Skeletal muscle cell (primary cell): ENCODE measurements at regions not wholly inside any gene's neighbourhood (a gene's known extent, or its start where the extent isn't known, plus 50 kb on each side); places are given as distances from the start of the nearest gene placed in this dataset.
A peak's percentile ranks its signal among the peaks of the same experiment; 100 is the strongest.

Experiments
- DNase-seq: peaks from one replicate; pipeline ENCODE4 v3.0.0-alpha.2; 2010; ENCODE audit warnings: low read depth
- H3K4me3 ChIP-seq: 2 replicates; pipeline ENCODE4 v1.5.1; 2011; ENCODE audit warnings: low read depth, mild to moderate bottlenecking, control low read depth, low read length, moderate library complexity

DNA sequence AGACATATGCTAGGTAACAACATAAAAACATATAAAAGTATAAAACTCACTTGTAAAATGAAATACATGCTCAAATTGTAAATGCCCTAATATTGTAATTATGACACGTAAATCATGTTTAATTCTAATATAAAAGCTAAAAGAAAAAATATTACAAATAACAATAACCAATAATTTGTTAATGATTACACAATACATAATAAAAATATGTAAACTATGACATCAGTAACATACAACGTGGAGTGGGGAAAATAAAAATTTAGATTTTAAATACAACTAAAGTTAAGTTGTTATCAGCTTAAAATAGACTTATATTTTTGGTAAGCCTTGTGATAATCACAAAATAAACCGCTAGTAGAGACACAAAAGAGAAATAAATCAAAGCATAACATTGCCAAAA lies 376.4 kb downstream of the BRINP2 start:
- no peak overlapping the region for H3K4me3 ChIP-seq
- DNase-seq, result no peak

DNA sequence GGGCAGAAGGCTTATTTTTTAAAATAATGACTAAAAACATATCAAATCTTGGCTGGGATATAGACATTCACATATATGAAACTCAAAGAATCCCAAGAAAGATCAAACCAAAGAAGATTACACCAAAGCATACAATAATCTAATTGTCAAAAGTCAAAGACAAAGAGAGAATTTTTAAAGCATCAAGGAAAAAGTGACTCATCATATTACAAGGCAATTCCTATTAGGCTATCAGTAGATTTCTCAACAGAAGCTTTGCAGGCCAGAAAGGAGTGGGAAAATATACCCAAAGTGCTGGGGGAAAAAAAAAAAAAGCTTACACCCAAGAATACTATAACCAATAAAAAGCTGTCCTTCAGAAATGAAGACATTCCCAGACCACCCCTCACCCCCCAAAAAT lies 375.6 kb downstream of the BRINP2 start:
- no peak for DNase-seq

DNA sequence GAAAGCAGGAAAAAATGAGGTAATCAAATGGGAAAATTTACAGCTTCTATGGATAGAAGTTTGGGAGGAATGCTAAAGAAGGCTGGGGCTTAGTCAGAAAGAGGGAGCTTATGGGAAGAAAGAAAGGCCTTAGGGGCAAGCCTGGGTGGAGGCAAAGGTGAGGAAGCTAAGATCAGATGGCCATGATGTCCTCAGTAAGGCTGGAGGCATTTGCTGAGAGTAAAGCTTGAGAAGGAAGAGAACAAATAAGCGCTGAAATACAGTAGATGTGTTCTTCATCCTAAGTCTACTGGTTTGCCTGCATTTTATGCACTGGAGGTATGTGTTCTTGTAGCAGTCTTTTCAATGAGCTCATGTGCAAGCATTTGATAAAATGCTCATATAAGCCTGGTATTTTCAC lies 355.4 kb downstream of the BRINP2 start:
- H3K4me3 ChIP-seq, result no peak overlapping the region
- no peak for DNase-seq

More for the DNA sequence above, 375.6 kb downstream of the BRINP2 start:
- H3K4me3 ChIP-seq, result no peak overlapping the region

DNA sequence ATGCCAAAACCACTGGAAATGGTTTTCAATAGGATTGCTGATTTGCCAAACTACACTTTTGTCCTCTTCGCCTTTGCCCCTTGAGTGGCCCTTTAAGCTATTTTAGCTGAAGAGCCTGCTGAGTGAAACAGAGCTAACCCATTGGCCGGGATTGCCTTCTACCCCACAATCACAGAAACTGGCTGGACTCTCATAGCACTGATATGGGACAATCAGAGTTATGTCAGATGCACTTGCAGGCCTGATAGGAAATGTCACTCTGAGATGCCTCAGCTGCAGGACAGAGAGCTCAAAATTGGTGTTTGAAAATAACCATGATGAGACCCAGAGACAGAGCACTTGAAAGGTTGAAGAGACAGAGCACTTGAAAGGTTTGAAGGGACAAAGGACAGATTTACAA lies 354.4 kb downstream of the BRINP2 start:
- H3K4me3 ChIP-seq, result no peak overlapping the region
- DNase-seq, result no peak

DNA sequence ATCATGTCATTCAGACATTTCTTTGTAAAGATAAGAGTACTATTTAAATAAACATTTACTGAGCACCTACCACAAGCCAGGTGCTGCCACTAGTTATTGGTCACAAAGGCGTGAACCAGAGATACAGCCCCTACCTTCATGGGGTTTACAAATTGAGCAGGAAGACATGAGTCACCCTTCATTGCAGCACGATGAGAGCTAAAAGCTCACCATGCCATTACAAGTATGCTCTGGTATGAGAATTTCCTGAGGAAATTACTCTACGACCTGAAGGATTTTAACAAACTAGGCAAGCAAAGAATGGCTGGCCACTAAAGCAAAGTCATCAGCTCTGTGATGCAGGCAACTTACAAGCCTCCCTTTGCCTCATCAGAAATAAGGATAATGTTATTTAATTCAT lies 346.8 kb downstream of the BRINP2 start:
- DNase-seq, result peak; percentile 51
- no peak overlapping the region for H3K4me3 ChIP-seq

DNA sequence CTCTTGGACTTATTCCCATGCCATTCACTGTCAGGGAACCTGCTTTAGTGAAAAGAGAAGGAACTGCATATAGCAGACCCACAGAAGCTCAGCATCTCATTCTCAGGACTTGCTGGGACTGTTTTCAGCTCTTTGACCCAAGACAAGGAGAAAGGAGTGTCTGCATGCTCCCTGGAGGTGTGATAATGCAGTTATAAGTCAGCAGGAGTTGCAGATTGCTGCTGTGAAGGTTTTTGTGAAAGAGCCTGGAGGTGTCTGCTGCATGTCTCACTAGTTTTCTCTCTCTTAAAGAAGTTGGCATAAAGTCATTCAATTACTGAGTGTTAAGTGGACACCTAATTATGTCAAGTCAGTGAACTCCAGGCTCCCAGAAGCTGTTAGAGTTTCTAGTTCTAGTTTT lies 343.4 kb downstream of the BRINP2 start:
- no peak for DNase-seq
- no peak overlapping the region for H3K4me3 ChIP-seq

- H3K4me3 ChIP-seq, result no peak overlapping the region
- peak; percentile 33 for DNase-seq
Measured at GRCh38 chr1:177511036-177511435, 340.3 kb downstream of the BRINP2 start.

DNA sequence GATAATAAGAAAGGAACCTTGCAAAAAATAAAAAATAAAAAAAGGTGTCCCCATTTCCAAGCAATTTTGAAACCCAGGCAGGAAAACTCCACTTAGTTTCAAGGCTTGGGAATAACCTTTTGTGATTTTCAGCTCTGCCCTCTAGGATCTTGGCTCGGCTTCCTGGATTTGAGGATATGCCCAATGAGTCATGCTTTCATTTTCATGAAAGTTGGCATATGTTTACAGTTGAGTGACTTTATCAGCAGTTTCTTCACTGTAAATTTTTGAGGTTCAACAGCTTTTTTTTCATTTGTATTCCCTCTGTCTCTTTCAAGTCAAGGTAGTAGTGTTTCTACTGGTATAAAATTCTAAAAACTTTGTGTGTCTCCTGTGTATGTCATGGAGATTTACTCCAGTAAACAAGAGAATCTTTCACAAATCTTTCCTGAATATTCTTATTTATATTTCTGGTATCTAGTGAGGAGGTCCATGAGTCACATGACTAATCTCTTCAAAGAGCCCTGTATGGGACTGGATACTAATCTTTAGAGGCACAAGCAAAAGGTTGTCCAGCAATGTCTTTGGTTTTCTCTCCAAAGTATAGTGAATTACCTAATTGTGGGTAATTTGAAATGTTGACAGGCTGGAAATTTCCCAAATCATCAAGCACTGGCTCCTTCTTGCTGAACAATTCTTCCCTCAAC lies 335.3 kb downstream of the BRINP2 start:
- no peak overlapping the region for H3K4me3 ChIP-seq
- no peak for DNase-seq

DNA sequence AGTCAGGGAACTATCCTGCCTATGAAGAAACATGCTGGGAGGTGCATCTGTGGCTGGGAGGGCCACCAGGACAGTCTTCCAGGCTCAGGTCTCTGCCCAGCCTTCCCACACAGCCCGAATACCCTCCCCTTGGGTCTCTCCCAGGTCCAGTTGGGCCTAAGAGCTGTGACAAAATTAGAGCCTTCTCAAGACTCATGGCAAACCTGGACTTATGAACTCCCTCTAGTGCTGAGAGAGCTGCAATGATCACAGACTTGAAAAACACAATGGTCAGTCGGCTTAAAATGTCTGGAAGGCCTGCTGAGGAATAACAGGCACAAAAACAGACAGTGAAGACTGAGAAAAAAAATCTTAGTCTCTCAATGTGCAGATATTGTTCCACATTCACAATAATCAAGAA lies 325.1 kb downstream of the BRINP2 start:
- no peak for DNase-seq

GRCh38 chr1:177490786-177491185 lies 320.0 kb downstream of the BRINP2 start:
- no peak for DNase-seq
- no peak overlapping the region for H3K4me3 ChIP-seq

More for the DNA sequence above, 325.1 kb downstream of the BRINP2 start:
- H3K4me3 ChIP-seq, result no peak overlapping the region

GRCh38 chr1:177490036-177490639 lies 319.4 kb downstream of the BRINP2 start:
- H3K4me3 ChIP-seq, result no peak overlapping the region
- DNase-seq, result no peak

DNA sequence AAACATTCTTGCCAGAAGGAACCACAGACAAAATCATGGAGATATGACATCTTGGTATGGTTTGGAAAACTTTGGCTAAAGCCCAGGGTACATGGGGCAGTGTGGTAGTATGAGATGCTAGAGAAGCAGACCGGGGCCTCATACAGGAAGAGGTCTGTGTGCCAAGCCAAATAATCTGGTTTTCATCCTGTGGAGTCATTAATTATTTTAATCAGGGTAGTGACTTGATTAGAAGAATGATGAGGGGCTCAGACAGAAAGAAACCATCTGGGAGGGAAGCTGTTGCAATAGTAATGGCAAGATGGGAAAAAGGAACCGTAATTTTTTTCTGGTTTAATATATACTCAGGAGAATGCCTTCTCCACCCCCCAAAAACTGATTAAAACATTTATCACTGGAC lies 318.0 kb downstream of the BRINP2 start:
- H3K4me3 ChIP-seq, result no peak overlapping the region
- DNase-seq, result no peak

DNA sequence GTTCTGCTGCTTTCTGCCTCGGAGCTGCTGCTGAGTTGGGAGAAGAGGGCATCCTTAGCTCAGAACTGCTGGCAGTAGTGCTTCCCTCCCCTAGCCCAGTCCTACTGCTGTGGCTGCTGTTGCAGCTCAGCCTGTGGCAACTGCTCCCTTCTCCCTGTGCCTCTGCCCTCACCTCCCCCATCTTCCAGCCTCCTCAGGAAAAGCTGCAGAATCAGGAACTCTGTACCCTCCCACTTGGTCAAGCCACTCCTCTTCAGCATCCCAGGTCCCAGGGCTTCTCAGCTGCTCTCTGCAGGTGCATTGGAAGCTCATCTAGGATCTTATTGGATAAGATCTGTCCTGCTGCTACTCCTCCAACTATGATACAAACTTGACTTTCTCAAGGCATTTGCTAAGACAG lies 316.7 kb downstream of the BRINP2 start:
- H3K4me3 ChIP-seq, result no peak overlapping the region
- no peak for DNase-seq

- no peak overlapping the region for H3K4me3 ChIP-seq
- DNase-seq, result no peak
Measured at GRCh38 chr1:177480741-177481305, 310.1 kb downstream of the BRINP2 start.

DNA sequence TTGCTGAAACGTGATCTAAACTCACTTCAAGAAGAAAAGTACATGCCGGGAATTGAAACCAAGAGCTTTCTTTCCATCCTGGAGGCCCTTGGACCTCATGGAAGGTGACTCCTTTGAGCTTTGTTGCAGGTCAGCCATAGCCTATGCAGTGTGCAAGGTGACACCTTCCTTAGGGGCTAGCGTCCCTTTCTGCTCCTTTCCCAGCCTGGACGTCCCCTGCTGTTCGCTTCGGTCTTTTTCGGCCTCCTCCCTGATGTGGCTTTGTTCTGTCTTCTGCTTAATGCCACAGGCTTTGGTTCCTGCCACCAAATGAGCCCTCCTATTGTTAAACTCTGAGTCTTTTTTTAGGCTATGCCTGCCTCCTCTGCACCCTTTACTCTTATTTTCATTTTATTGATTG lies 308.8 kb downstream of the BRINP2 start:
- no peak for DNase-seq
- H3K4me3 ChIP-seq, result no peak overlapping the region

DNA sequence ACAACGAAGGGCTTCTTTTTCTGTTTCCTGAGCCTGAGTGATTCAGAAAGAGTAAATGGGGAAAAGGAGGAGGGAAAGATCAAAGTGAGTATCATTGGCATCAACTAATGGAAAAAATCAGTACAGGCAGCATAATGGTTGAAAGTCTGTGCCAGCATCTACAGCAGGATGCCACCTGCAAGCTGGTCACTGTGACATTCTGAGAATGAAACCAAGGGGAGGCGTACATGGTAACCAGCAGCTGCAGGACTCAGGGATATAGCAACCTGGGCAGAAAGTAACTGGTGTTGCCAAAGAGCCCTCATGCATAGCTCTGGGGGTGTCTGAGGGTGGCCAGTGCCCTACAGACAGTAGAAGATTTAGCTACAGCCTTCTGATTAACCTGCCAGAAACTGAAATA lies 305.9 kb downstream of the BRINP2 start:
- no peak overlapping the region for H3K4me3 ChIP-seq
- no peak for DNase-seq

GRCh38 chr1:177472567-177472966 lies 301.8 kb downstream of the BRINP2 start:
- no peak for DNase-seq
- no peak overlapping the region for H3K4me3 ChIP-seq

- H3K4me3 ChIP-seq, result no peak overlapping the region
- DNase-seq, result peak; percentile 47
Measured at GRCh38 chr1:177471244-177471643, 300.5 kb downstream of the BRINP2 start.

DNA sequence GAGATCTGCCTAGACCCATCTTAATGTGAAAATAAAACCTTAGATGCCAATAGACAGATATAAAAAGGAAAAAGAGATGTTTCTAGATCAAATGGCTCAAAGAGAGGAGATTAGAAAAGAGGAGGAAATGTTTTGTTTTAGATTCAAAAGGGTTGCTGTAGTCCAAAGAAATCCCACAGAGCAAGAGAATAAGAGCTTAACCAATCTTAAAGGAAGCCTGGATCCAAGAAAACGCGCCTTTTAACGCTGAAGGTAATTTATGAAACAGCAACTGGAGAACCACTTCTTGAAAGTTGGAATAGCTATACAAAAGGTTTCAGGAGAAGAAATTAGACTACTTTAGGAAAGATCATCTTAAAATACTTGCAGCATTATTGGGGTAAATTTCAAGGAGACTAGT lies 298.8 kb downstream of the BRINP2 start:
- DNase-seq, result no peak

GRCh38 chr1:177466286-177466685 lies 295.5 kb downstream of the BRINP2 start:
- H3K4me3 ChIP-seq, result no peak overlapping the region
- no peak for DNase-seq

More for the DNA sequence above, 298.8 kb downstream of the BRINP2 start:
- no peak overlapping the region for H3K4me3 ChIP-seq

- DNase-seq, result no peak
Measured at GRCh38 chr1:177464686-177465085, 293.9 kb downstream of the BRINP2 start.

More at GRCh38 chr1:177464686-177465085, 293.9 kb downstream of the BRINP2 start:
- H3K4me3 ChIP-seq, result no peak overlapping the region
